RWPE1 (cell line): ENCODE measurements at regions not wholly inside any gene's neighbourhood (a gene's known extent, or its start where the extent isn't known, plus 50 kb on each side); places are given as distances from the start of the nearest gene placed in this dataset.

Experiments used
- CTCF ChIA-PET: fragments of 350-600 bp; sonication (Branson Sonifier 250); formaldehyde crosslinking; extraction: SDS; loops from one replicate; lab custom pipeline; 2021; lab: Yijun Ruan, JAX
- POLR2A ChIA-PET: fragments of 400-600 bp; formaldehyde crosslinking; extraction: SDS; loops from one replicate; lab custom pipeline; 2020; ENCODE audit warnings: antibody characterized with exemption; ENCODE audit not compliant: low non-redundant PET; lab: Yijun Ruan, JAX
- DNase-seq: peaks from one replicate; pipeline ENCODE4 v3.0.0; 2012; ENCODE audit warnings: low spot score
- H3K27ac ChIP-seq: fragments of 450-650 bp; 2 replicates; pipeline ENCODE4 v1.5.1; 2017
- CTCF ChIP-seq: fragments of 450-650 bp; conservative IDR thresholded peaks from 2 replicates; pipeline ENCODE4 v1.5.1; 2017; ENCODE audit warnings: low read depth, mild to moderate bottlenecking

GRCh38 chr12:34343345-34343744 is 321.0 kb downstream of the ALG10 start:
- no peak overlapping the region for H3K27ac ChIP-seq
- no peak for DNase-seq
- no peak for TF ChIP-seq CTCF
- POLR2A ChIA-PET = no interaction called here
- CTCF ChIA-PET = no interaction called here

- TF ChIP-seq CTCF = no peak
- ChIA-PET POLR2A (no interaction called here), CTCF (no interaction called here)
- no peak for DNase-seq
- no peak overlapping the region for H3K27ac ChIP-seq
These were observed 321.5 kb downstream of the ALG10 start for GRCh38 chr12:34343766-34344165.

GRCh38 chr12:34344851-34345522 is 322.7 kb downstream of the ALG10 start:
- no peak overlapping the region for H3K27ac ChIP-seq
- POLR2A ChIA-PET = no interaction called here
- CTCF ChIA-PET = no interaction called here
- no peak for TF ChIP-seq CTCF
- DNase-seq = no peak

GRCh38 chr12:34345801-34346200 is 323.5 kb downstream of the ALG10 start:
- no peak for TF ChIP-seq CTCF
- POLR2A ChIA-PET = no interaction called here
- H3K27ac ChIP-seq = no peak overlapping the region
- CTCF ChIA-PET = no interaction called here
- DNase-seq = no peak

- no peak for TF ChIP-seq CTCF
- ChIA-PET POLR2A (no interaction called here), CTCF (no interaction called here)
- DNase-seq = no peak
- H3K27ac ChIP-seq = no peak overlapping the region
These were observed 324.2 kb downstream of the ALG10 start for GRCh38 chr12:34346372-34347034.

GRCh38 chr12:34347367-34347766 is 325.1 kb downstream of the ALG10 start:
- TF ChIP-seq CTCF = no peak
- peak; percentile 24 for DNase-seq
- H3K27ac ChIP-seq = no peak overlapping the region
- CTCF ChIA-PET = no interaction called here
- POLR2A ChIA-PET = no interaction called here
